GM06990 (cell line): ENCODE measurements at regions not wholly inside any gene's neighbourhood (a gene's known extent, or its start where the extent isn't known, plus 50 kb on each side); places are given as distances from the start of the nearest gene placed in this dataset.

ENCODE experiments used
- DNase-seq: peaks from one replicate; pipeline ENCODE4 v3.0.0-alpha.2; 2011; ENCODE audit not compliant: insufficient read length; ENCODE audit errors: extremely low read depth
- H3K27me3 ChIP-seq: replicated peaks from 2 replicates; pipeline ENCODE4 v1.6.0; 2011; ENCODE audit warnings: low read length; ENCODE audit not compliant: control insufficient read depth, insufficient read depth
- H3K36me3 ChIP-seq: 2 replicates; pipeline ENCODE4 v1.5.1; 2011; ENCODE audit warnings: low read length; ENCODE audit not compliant: control insufficient read depth, insufficient read depth
- H3K4me3 ChIP-seq: replicated peaks from 2 replicates; pipeline ENCODE4 v1.5.1; 2011; ENCODE audit warnings: low read depth, mild to moderate bottlenecking, control low read depth, low read length
- CTCF ChIP-seq: IDR thresholded peaks from 2 replicates; pipeline ENCODE4 v1.5.1; 2011; ENCODE audit warnings: low read length, control low read depth, mild to moderate bottlenecking, inconsistent platforms; ENCODE audit not compliant: insufficient read depth, poor library complexity, severe bottlenecking

- TF ChIP-seq CTCF, result no peak
- DNase-seq, result no peak
- H3K4me3 ChIP-seq, result no peak overlapping the region
- H3K36me3 ChIP-seq, result no peaks in the 10 kb centered on the region
- H3K27me3 ChIP-seq, result peaks cover 2% of the 10 kb centered on the region; the same call in 1 of the 2 replicates
These were observed 242.8 kb upstream of the CXCR4 start for GRCh38 chr2:136360790-136361189.

- H3K4me3 ChIP-seq, result no peak overlapping the region
- DNase-seq, result no peak
- H3K36me3 ChIP-seq, result no peaks in the 10 kb centered on the region
- H3K27me3 ChIP-seq, result peaks cover 2% of the 10 kb centered on the region; the same call in 1 of the 2 replicates
- no peak for TF ChIP-seq CTCF
These were observed 241.4 kb upstream of the CXCR4 start for GRCh38 chr2:136359121-136359965.

- H3K4me3 ChIP-seq, result no peak overlapping the region
- DNase-seq, result no peak
- no peak for TF ChIP-seq CTCF
- no peaks in the 10 kb centered on the region for H3K36me3 ChIP-seq
- peaks cover 2% of the 10 kb centered on the region; the same call in 1 of the 2 replicates for H3K27me3 ChIP-seq
These were observed 240.6 kb upstream of the CXCR4 start for GRCh38 chr2:136358576-136358975.

GRCh38 chr2:136357007-136357380, 239.0 kb upstream of the CXCR4 start:
- H3K4me3 ChIP-seq, result no peak overlapping the region
- peaks cover 2% of the 10 kb centered on the region; the same call in 1 of the 2 replicates for H3K27me3 ChIP-seq
- no peak for TF ChIP-seq CTCF
- H3K36me3 ChIP-seq, result no peaks in the 10 kb centered on the region
- DNase-seq, result no peak

GRCh38 chr2:136356125-136357006, 238.4 kb upstream of the CXCR4 start:
- Histone ChIP-seq H3K4me3 (no peak overlapping the region), H3K27me3 (peaks cover 2% of the 10 kb centered on the region; the same call in 1 of the 2 replicates), H3K36me3 (no peaks in the 10 kb centered on the region)
- TF ChIP-seq CTCF, result no peak
- no peak for DNase-seq
